SK-N-SH treated with all-trans-retinoic acid at 6 μM for 48 hours (cell line): ENCODE measurements at regions not wholly inside any gene's neighbourhood (a gene's known extent, or its start where the extent isn't known, plus 50 kb on each side); places are given as distances from the start of the nearest gene placed in this dataset.

Experiments used
- ISL1 ChIP-seq: fragments of 250-450 bp; sonication (Bioruptor Pico); IDR thresholded peaks from 2 replicates; pipeline ENCODE4 v2.1.2; 2022; ENCODE audit warnings: mild to moderate bottlenecking, moderate library complexity
- PATZ1 ChIP-seq: fragments of 250-450 bp; sonication (Bioruptor Pico); IDR thresholded peaks from 2 replicates; pipeline ENCODE4 v1.8.0; 2020; ENCODE audit warnings: mild to moderate bottlenecking, moderate library complexity, borderline replicate concordance
- RARB ChIP-seq: fragments of 250-450 bp; sonication (Bioruptor Pico); IDR thresholded peaks from 2 replicates; pipeline ENCODE4 v1.8.0; 2021; ENCODE audit warnings: mild to moderate bottlenecking, moderate library complexity
- SNAI2 ChIP-seq: fragments of 250-450 bp; sonication (Bioruptor Pico); IDR thresholded peaks from 2 replicates; pipeline ENCODE4 v1.5.0; 2020; ENCODE audit warnings: mild to moderate bottlenecking, moderate library complexity
- TCF4 ChIP-seq: fragments of 250-450 bp; sonication (Bioruptor Pico); IDR thresholded peaks from 2 replicates; pipeline ENCODE4 v1.8.0; 2021; ENCODE audit warnings: mild to moderate bottlenecking, moderate library complexity, borderline replicate concordance
- TOX ChIP-seq: fragments of 250-450 bp; sonication (Bioruptor Pico); IDR thresholded peaks from 2 replicates; pipeline ENCODE4 v1.8.0; 2021; ENCODE audit warnings: mild to moderate bottlenecking, moderate library complexity, borderline replicate concordance
- ZC3H10 ChIP-seq: fragments of 250-450 bp; sonication (Bioruptor Pico); IDR thresholded peaks from 2 replicates; pipeline ENCODE4 v1.5.1; 2021; ENCODE audit warnings: mild to moderate bottlenecking, moderate library complexity
- ZFP3 ChIP-seq: fragments of 250-450 bp; sonication (Bioruptor Pico); IDR thresholded peaks from 2 replicates; pipeline ENCODE4 v1.5.0; 2020; ENCODE audit warnings: mild to moderate bottlenecking, moderate library complexity
- ZFP30 ChIP-seq: fragments of 450-650 bp; formaldehyde crosslinking; IDR thresholded peaks from 2 replicates; pipeline ENCODE4 v1.5.0; 2022; ENCODE audit warnings: mild to moderate bottlenecking, moderate library complexity
- ZNF70 ChIP-seq: fragments of 450-650 bp; formaldehyde crosslinking; IDR thresholded peaks from 2 replicates; pipeline ENCODE4 v1.5.0; 2020; ENCODE audit warnings: mild to moderate bottlenecking, moderate library complexity
- ZNF8 ChIP-seq: fragments of 450-650 bp; formaldehyde crosslinking; IDR thresholded peaks from 2 replicates; pipeline ENCODE4 v1.5.0; 2020; ENCODE audit warnings: mild to moderate bottlenecking, moderate library complexity
- TF ChIP-seq, protein P1 (sequence below): fragments of 250-450 bp; sonication (Bioruptor Pico); IDR thresholded peaks from 2 replicates; pipeline ENCODE4 v1.8.0; 2021; ENCODE audit warnings: low read depth, mild to moderate bottlenecking, moderate library complexity, borderline replicate concordance

DNA sequence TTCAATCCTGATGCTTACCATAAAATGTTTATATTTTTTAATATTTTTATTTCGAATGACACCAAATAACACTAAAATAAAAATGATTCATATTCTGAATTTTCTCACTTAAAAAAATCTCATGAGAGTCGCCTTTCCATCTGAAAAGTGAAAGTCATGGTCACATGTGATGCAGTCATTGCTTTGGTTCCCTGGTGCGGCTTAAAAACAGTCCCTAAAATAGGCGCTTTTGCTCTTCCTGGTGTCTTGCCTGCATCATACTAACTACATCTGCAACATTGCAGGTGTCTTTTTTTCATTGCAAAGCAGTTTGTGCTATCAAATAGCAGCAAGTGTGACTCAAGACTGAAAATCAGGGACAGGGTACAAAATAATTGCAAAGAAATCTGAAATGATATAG is 185.2 kb upstream of the NREP start:
- TF ChIP-seq TCF4 (CRISPR knock-in tag) (no peak), TOX (CRISPR knock-in tag) (no peak), PATZ1 (CRISPR knock-in tag) (no peak), SNAI2 (CRISPR knock-in tag) (no peak), ZNF8 (no peak), ZNF70 (CRISPR knock-in tag) (no peak), ISL1 (CRISPR knock-in tag) (no peak), RARB (CRISPR knock-in tag) (no peak), ZFP30 (CRISPR knock-in tag) (no peak), ZFP3 (CRISPR knock-in tag) (no peak), ZC3H10 (CRISPR knock-in tag) (no peak)
- TF ChIP-seq, protein P1, sequence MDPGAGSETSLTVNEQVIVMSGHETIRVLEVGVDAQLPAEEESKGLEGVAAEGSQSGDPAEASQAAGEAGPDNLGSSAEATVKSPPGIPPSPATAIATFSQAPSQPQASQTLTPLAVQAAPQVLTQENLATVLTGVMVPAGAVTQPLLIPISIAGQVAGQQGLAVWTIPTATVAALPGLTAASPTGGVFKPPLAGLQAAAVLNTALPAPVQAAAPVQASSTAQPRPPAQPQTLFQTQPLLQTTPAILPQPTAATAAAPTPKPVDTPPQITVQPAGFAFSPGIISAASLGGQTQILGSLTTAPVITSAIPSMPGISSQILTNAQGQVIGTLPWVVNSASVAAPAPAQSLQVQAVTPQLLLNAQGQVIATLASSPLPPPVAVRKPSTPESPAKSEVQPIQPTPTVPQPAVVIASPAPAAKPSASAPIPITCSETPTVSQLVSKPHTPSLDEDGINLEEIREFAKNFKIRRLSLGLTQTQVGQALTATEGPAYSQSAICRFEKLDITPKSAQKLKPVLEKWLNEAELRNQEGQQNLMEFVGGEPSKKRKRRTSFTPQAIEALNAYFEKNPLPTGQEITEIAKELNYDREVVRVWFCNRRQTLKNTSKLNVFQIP (CRISPR knock-in tag): no peak
